ENCODE measurements at regions not wholly inside any gene's neighbourhood (a gene's known extent, or its start where the extent isn't known, plus 50 kb on each side); places are given as distances from the start of the nearest gene placed in this dataset.

- TF ChIP-seq EZH2 (IDR thresholded peaks at IDR 0.05; ENCODE audit: insufficient read depth, poor library complexity, severe bottlenecking), result no peak
- TF ChIP-seq EZH2phosphoT487 (IDR thresholded peaks at IDR 0.05; ENCODE audit: insufficient read depth, low read depth), result no peak
These were observed 468.9 kb downstream of the PSAT1 start for GRCh38 chr9:78765861-78766260.

Measured in GM23248 (cell line).